ENCODE measurements at regions not wholly inside any gene's neighbourhood (a gene's known extent, or its start where the extent isn't known, plus 50 kb on each side); places are given as distances from the start of the nearest gene placed in this dataset. TPM values are rescaled to one million over a fixed set of nuclear protein-coding genes. Genes with fewer than 3 reads are reported as not detected.

DNA sequence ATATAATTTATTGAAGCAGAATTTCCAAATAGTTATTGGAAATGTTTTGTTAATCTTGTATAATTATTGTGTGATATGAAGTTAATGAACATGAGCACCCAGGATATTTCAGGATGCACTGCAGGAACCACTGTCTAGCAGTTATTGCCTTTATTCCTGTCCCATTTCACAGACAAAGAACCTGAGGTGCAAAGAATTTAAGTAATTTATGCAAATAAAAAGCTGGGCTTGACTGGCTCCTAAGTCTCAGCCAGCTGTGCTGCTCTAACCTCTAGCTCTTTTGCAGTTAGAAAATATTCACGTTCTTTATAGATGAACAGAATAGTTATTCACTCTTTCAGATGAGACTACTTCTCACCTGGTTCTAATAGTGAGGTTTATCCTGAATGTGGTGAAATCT lies 50.0 kb upstream of the NUDT12 start:
- no peaks in the 10 kb centered on the region for H3K27me3 ChIP-seq (ENCODE audit: control insufficient read depth in 3 of 3, insufficient read depth in 3 of 3, low read length in 3 of 3)
- no peaks in the 10 kb centered on the region for H3K9me3 ChIP-seq (ENCODE audit: control insufficient read depth in 3 of 3, low read length in 3 of 3)
- no peak overlapping the region for H3K9ac ChIP-seq (ENCODE audit: low read depth in 1 of 3, low read length in 3 of 3)
- no peaks in the 10 kb centered on the region for H3K4me1 ChIP-seq (ENCODE audit: control insufficient read depth in 3 of 3, insufficient read depth in 3 of 3, low read length in 3 of 3)
- no peak overlapping the region for H3K4me3 ChIP-seq (ENCODE audit: low read length in 3 of 3)
- H3K36me3 ChIP-seq (ENCODE audit: control insufficient read depth in 3 of 3, insufficient read depth in 3 of 3, low read length in 3 of 3) = no peaks in the 10 kb centered on the region
- H3K27ac ChIP-seq (ENCODE audit: low read depth, low read length) = no peak overlapping the region

Small RNA genes lying in the stretch of these regions (small RNA-seq; reads per million reads assigned to genes)
- gene PSMC1P5 (not detected), gene RF00322 (not detected), gene RN7SL255P (not detected), gene RNA5SP189 (not detected), gene RNU1-140P (not detected), gene RNU6-334P (not detected)
